K562 (cell line): ENCODE measurements at regions not wholly inside any gene's neighbourhood (a gene's known extent, or its start where the extent isn't known, plus 50 kb on each side); places are given as distances from the start of the nearest gene placed in this dataset.

ENCODE experiments used
- CTCF ChIP-seq, 3 experiments: IDR thresholded peaks in 2 of 3; conservative IDR thresholded peaks in 1 of 3; 2 replicates each; pipeline ENCODE4 v1.5.1; 2011 to 2012; ENCODE audit warnings: low read length in 3 of 3, mild to moderate bottlenecking in 3 of 3, control low read depth in 2 of 3, improper control_type of control experiment in 1 of 3, inconsistent platforms in 1 of 3, low read depth in 1 of 3, mixed read lengths in 1 of 3, moderate library complexity in 1 of 3; ENCODE audit not compliant: insufficient read depth in 2 of 3
- FOXK2 ChIP-seq, 2 experiments: fragments of 450-650 bp; IDR thresholded peaks in 1 of 2; conservative IDR thresholded peaks in 1 of 2; 2 replicates each; pipeline ENCODE4 v1.6.1; 2016; ENCODE audit warnings: low read depth in 2 of 2, mild to moderate bottlenecking in 1 of 2
- IRF2 ChIP-seq: sonication (generic); formaldehyde crosslinking; IDR thresholded peaks from 2 replicates; pipeline ENCODE4 v1.8.1; 2022; ENCODE audit warnings: mild to moderate bottlenecking, missing genetic modification reagents
- POLR2A ChIP-seq: fragments of 450-650 bp; conservative IDR thresholded peaks from 2 replicates; pipeline ENCODE4 v1.6.1; 2016
- POLR2AphosphoS5 ChIP-seq: IDR thresholded peaks from 2 replicates; pipeline ENCODE4 v1.6.1; 2011; ENCODE audit warnings: mild to moderate bottlenecking, low read depth, low read length, moderate library complexity; ENCODE audit not compliant: control insufficient read depth, insufficient read depth
- SAP30 ChIP-seq: fragments of 200-600 bp; sonication (generic); IDR thresholded peaks from 2 replicates; pipeline ENCODE4 v1.6.1; 2012; ENCODE audit warnings: borderline replicate concordance, low read depth, mild to moderate bottlenecking, moderate library complexity, low read length, control low read depth, inconsistent platforms; ENCODE audit not compliant: insufficient read depth, poor library complexity, severe bottlenecking
- STAT6 ChIP-seq: sonication (generic); formaldehyde crosslinking; IDR thresholded peaks from 2 replicates; pipeline ENCODE4 v1.8.1; 2023; ENCODE audit warnings: mild to moderate bottlenecking, missing genetic modification reagents
- TCF7L2 ChIP-seq: fragments of 150-350 bp; IDR thresholded peaks from 2 replicates; pipeline ENCODE4 v1.6.1; 2016; ENCODE audit warnings: low read depth, mild to moderate bottlenecking, low read length, moderate library complexity

- no peak for TF ChIP-seq CTCF (IDR thresholded peaks at IDR 0.05 in 2 of 3, conservative IDR thresholded peaks at IDR 0.05 in 1 of 3; ENCODE audit: insufficient read depth in 2 of 3, low read depth in 1 of 3, low read length in 3 of 3)
- TF ChIP-seq TCF7L2, result no peak
- TF ChIP-seq SAP30, result no peak
- no peak for TF ChIP-seq POLR2AphosphoS5
- TF ChIP-seq FOXK2 (conservative IDR thresholded peaks at IDR 0.05 in 1 of 2, IDR thresholded peaks at IDR 0.05 in 1 of 2; ENCODE audit: low read depth in 2 of 2), result no peak
- no peak for TF ChIP-seq POLR2A
- TF ChIP-seq STAT6, result no peak
- TF ChIP-seq IRF2 (CRISPR knock-in tag), result no peak
Observed at GRCh38 chr4:66279084-66279483, 608.8 kb upstream of the EPHA5 start.
